DND-41 (cell line): ENCODE measurements at regions not wholly inside any gene's neighbourhood (a gene's known extent, or its start where the extent isn't known, plus 50 kb on each side); places are given as distances from the start of the nearest gene placed in this dataset.

Source experiments
- CTCF ChIP-seq: IDR thresholded peaks from 2 replicates; pipeline ENCODE4 v1.5.1; 2012; ENCODE audit warnings: borderline replicate concordance, low read length, moderate library complexity, mild to moderate bottlenecking; ENCODE audit not compliant: poor library complexity, severe bottlenecking; ENCODE audit errors: extremely low read depth
- EZH2 ChIP-seq: IDR thresholded peaks from 3 replicates; pipeline ENCODE4 v1.6.1; 2012; ENCODE audit warnings: borderline replicate concordance, low read depth, mild to moderate bottlenecking, moderate library complexity, low read length, inconsistent platforms; ENCODE audit not compliant: severe bottlenecking

DNA sequence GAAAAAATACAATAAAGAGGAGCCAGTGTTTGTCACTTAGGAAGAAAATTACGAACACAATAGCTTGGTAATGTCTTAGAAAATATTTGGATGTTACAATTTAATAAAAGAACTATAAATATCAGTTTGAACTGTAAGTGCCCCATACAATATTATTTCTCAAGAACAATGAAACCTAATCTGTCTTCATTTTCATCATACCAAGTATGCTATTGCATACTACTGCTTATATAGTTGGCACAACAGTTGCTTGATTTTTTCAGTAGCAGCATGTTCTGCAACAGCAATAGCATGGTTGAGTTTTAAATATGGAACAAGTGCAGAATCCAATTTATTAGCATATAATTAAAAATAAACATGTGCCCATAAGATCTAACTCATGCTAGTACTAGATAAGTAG is 564.6 kb downstream of the C12orf50 start:
- TF ChIP-seq CTCF, result no peak
- no peak for TF ChIP-seq EZH2
